Fibroblast of peridontal ligament (primary cell): ENCODE measurements at regions not wholly inside any gene's neighbourhood (a gene's known extent, or its start where the extent isn't known, plus 50 kb on each side); places are given as distances from the start of the nearest gene placed in this dataset.
"Not testable (repeated sequence)": the region's sequence is repeated elsewhere in the genome, so short reads cannot be mapped to it uniquely, and the experiment has no call there.

Experiments
- DNase-seq: peaks from one replicate; pipeline ENCODE4 v3.0.0-alpha.2; 2010; ENCODE audit errors: extremely low read depth

GRCh38 chr7:92973293-92973731 lies 136.9 kb upstream of the CDK6 start:
- peak; percentile 16 for DNase-seq

- DNase-seq: no peak
These were observed 136.1 kb upstream of the CDK6 start for GRCh38 chr7:92972441-92972840.

- DNase-seq: no peak
These were observed 132.7 kb upstream of the CDK6 start for GRCh38 chr7:92969061-92969460.

- DNase-seq: no peak
These were observed 132.1 kb upstream of the CDK6 start for GRCh38 chr7:92968502-92968901.

GRCh38 chr7:92967238-92967637 lies 130.9 kb upstream of the CDK6 start:
- DNase-seq: no peak

GRCh38 chr7:92964141-92964540 lies 127.8 kb upstream of the CDK6 start:
- peak; percentile 51 for DNase-seq

GRCh38 chr7:92963566-92963965 lies 127.2 kb upstream of the CDK6 start:
- DNase-seq: no peak

GRCh38 chr7:92961961-92962360 lies 125.6 kb upstream of the CDK6 start:
- DNase-seq: peak; percentile 8

- no peak for DNase-seq
These were observed 120.2 kb upstream of the CDK6 start for GRCh38 chr7:92956575-92956974.

GRCh38 chr7:92955081-92955480 lies 118.7 kb upstream of the CDK6 start:
- DNase-seq: no peak

GRCh38 chr7:92953657-92954056 lies 117.3 kb upstream of the CDK6 start:
- peak; percentile 13 for DNase-seq

GRCh38 chr7:92949748-92950147 lies 113.4 kb upstream of the CDK6 start:
- DNase-seq: no peak

GRCh38 chr7:92945840-92946239 lies 109.5 kb upstream of the CDK6 start:
- DNase-seq: no peak

- DNase-seq: peak; percentile 3
These were observed 108.3 kb upstream of the CDK6 start for GRCh38 chr7:92944633-92945032.

- not testable (repeated sequence) for DNase-seq
These were observed 106.3 kb upstream of the CDK6 start for GRCh38 chr7:92942706-92943105.

- no peak for DNase-seq
These were observed 103.4 kb upstream of the CDK6 start for GRCh38 chr7:92939666-92940360.

GRCh38 chr7:92934096-92934495 lies 97.7 kb upstream of the CDK6 start:
- DNase-seq: no peak

GRCh38 chr7:92932450-92932849 lies 96.1 kb upstream of the CDK6 start:
- no peak for DNase-seq

GRCh38 chr7:92930404-92930803 lies 94.0 kb upstream of the CDK6 start:
- DNase-seq: no peak

GRCh38 chr7:92926697-92927044 lies 90.3 kb upstream of the CDK6 start:
- DNase-seq: no peak

GRCh38 chr7:92925876-92926696 lies 89.7 kb upstream of the CDK6 start:
- peak; percentile 24 for DNase-seq

- no peak for DNase-seq
These were observed 88.4 kb upstream of the CDK6 start for GRCh38 chr7:92924800-92925199.

GRCh38 chr7:92917230-92917629 lies 80.9 kb upstream of the CDK6 start:
- DNase-seq: no peak
